OCI-LY3 (cell line): ENCODE measurements at regions not wholly inside any gene's neighbourhood (a gene's known extent, or its start where the extent isn't known, plus 50 kb on each side); places are given as distances from the start of the nearest gene placed in this dataset.

Experiments used
- H2AFZ ChIP-seq: fragments of 200-600, 300-600 bp; shearing (Covaris generic); 2 replicates; pipeline ENCODE4 v1.6.0; 2014; ENCODE audit warnings: antibody characterized with exemption, low read depth, low read length
- H3K27ac ChIP-seq: fragments of 200-600, 300-600 bp; sonication (generic); 2 replicates; pipeline ENCODE4 v1.5.1; 2014; ENCODE audit warnings: mild to moderate bottlenecking, low read length, moderate library complexity, mixed read lengths
- H3K27me3 ChIP-seq: fragments of 200-600, 300-600 bp; sonication (generic); 2 replicates; pipeline ENCODE4 v1.6.1; 2014; ENCODE audit warnings: low read depth, low read length, mixed read lengths
- H3K36me3 ChIP-seq: fragments of 200-600, 300-600 bp; sonication (generic); replicated peaks from 2 replicates; pipeline ENCODE3; 2014; ENCODE audit warnings: low read depth, low read length, mixed read lengths
- H3K4me1 ChIP-seq: fragments of 300-600, 200-600 bp; sonication (generic); 2 replicates; pipeline ENCODE4 v1.6.1; 2014; ENCODE audit warnings: low read length, mixed read lengths
- H3K4me2 ChIP-seq: fragments of 200-600, 300-600 bp; sonication (generic); 2 replicates; pipeline ENCODE4 v1.6.1; 2014; ENCODE audit warnings: low read length, mixed read lengths
- H3K4me3 ChIP-seq: fragments of 300-600, 200-600 bp; sonication (generic); 2 replicates; pipeline ENCODE4 v1.5.1; 2014; ENCODE audit warnings: antibody characterized with exemption, mild to moderate bottlenecking, low read length, moderate library complexity
- H3K79me2 ChIP-seq: fragments of 300-600, 200-600 bp; shearing (Covaris generic); 2 replicates; pipeline ENCODE4 v1.6.1; 2014; ENCODE audit warnings: mild to moderate bottlenecking, low read length, mixed read lengths
- H3K9ac ChIP-seq: fragments of 300-600, 200-600 bp; shearing (Covaris generic); 2 replicates; pipeline ENCODE4 v1.6.0; 2014; ENCODE audit warnings: mild to moderate bottlenecking, low read length, moderate library complexity
- H3K9me3 ChIP-seq: fragments of 200-600, 300-600 bp; shearing (Covaris generic); 2 replicates; pipeline ENCODE4 v1.6.1; 2014; ENCODE audit warnings: low read length, mixed read lengths; ENCODE audit not compliant: insufficient read depth
- H4K20me1 ChIP-seq: fragments of 200-600, 300-600 bp; sonication (generic); 2 replicates; pipeline ENCODE4 v1.6.1; 2016; ENCODE audit warnings: low read length, mixed read lengths; ENCODE audit not compliant: insufficient read depth
- EZH2phosphoT487 ChIP-seq: fragments of 200-600 bp; shearing (Covaris generic); IDR thresholded peaks from 2 replicates; pipeline ENCODE4 v1.6.1; 2018; ENCODE audit warnings: antibody characterized with exemption, mixed run types, low read depth
- TF ChIP-seq, protein P1 (sequence below): fragments of 200-600, 300-600 bp; sonication (generic); IDR thresholded peaks from 2 replicates; pipeline ENCODE4 v1.5.1; 2014; ENCODE audit warnings: antibody characterized with exemption, low read length, low read depth

DNA sequence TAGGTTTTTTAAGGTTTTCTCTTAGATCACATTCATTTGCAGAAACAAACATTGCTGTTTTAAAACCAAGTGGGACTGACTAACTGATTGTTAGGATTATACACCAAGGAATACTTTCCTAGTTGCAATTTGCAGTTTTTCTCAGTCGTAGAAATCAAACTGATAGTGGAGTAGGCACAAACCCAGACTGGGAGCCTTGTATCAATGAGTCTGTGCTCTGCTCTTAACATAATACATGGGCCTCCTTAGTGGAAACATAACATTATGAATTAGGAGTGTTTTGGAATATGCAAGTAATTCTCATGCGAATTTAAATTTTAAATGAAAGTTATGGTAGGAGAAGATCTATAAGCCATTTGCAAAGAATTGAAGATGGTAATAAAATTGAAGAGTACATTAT, 223.5 kb downstream of the CLCN4 start:
- Histone ChIP-seq H2AFZ (no peak overlapping the region), H3K4me2 (no peak overlapping the region), H3K4me1 (no peaks in the 10 kb centered on the region), H3K27me3 (no peaks in the 10 kb centered on the region), H3K4me3 (no peak overlapping the region), H3K9me3 (no peaks in the 10 kb centered on the region), H3K9ac (no peak overlapping the region), H4K20me1 (no peaks in the 10 kb centered on the region), H3K27ac (no peak overlapping the region), H3K79me2 (no peaks in the 10 kb centered on the region), H3K36me3 (no peaks in the 10 kb centered on the region)
- TF ChIP-seq EZH2phosphoT487 = no peak
- TF ChIP-seq, protein P1, sequence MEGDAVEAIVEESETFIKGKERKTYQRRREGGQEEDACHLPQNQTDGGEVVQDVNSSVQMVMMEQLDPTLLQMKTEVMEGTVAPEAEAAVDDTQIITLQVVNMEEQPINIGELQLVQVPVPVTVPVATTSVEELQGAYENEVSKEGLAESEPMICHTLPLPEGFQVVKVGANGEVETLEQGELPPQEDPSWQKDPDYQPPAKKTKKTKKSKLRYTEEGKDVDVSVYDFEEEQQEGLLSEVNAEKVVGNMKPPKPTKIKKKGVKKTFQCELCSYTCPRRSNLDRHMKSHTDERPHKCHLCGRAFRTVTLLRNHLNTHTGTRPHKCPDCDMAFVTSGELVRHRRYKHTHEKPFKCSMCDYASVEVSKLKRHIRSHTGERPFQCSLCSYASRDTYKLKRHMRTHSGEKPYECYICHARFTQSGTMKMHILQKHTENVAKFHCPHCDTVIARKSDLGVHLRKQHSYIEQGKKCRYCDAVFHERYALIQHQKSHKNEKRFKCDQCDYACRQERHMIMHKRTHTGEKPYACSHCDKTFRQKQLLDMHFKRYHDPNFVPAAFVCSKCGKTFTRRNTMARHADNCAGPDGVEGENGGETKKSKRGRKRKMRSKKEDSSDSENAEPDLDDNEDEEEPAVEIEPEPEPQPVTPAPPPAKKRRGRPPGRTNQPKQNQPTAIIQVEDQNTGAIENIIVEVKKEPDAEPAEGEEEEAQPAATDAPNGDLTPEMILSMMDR = no peak

GRCh38 chrX:10381193-10381592, 224.4 kb downstream of the CLCN4 start:
- H4K20me1 ChIP-seq = no peaks in the 10 kb centered on the region
- H3K4me1 ChIP-seq = no peaks in the 10 kb centered on the region
- no peak overlapping the region for H3K4me3 ChIP-seq
- no peak overlapping the region for H3K4me2 ChIP-seq
- no peaks in the 10 kb centered on the region for H3K36me3 ChIP-seq
- no peaks in the 10 kb centered on the region for H3K9me3 ChIP-seq
- H3K79me2 ChIP-seq = no peaks in the 10 kb centered on the region
- no peak overlapping the region for H2AFZ ChIP-seq
- no peak overlapping the region for H3K27ac ChIP-seq
- no peak overlapping the region for H3K9ac ChIP-seq
- TF ChIP-seq, protein P1 = no peak
- no peak for TF ChIP-seq EZH2phosphoT487
- no peaks in the 10 kb centered on the region for H3K27me3 ChIP-seq

DNA sequence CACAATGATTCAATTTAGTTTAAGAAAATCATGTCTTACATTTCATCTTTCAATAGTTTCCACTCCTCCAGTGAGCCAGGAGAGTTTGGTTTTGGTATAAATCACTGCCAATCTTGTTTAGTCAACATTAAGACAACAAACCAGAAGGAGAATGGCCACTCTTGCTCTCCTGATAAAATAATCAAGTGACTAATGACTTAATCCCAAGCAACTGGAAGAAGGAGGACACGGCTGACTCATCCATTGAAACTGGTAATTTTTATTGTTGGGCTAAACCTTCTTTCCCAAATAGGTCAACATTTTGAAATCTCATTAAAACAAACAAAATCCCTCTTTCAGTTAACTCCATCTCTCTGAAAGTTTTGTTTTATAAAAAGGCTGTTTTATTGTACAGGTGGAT, 230.2 kb downstream of the CLCN4 start:
- Histone ChIP-seq H3K4me3 (no peak overlapping the region), H3K4me1 (no peaks in the 10 kb centered on the region), H2AFZ (no peak overlapping the region), H3K36me3 (no peaks in the 10 kb centered on the region), H4K20me1 (no peaks in the 10 kb centered on the region), H3K9ac (no peak overlapping the region), H3K27ac (no peak overlapping the region), H3K4me2 (no peak overlapping the region), H3K79me2 (no peaks in the 10 kb centered on the region), H3K27me3 (no peaks in the 10 kb centered on the region), H3K9me3 (no peaks in the 10 kb centered on the region)
- TF ChIP-seq, protein P1 = no peak
- TF ChIP-seq EZH2phosphoT487 = no peak

- H4K20me1 ChIP-seq = no peaks in the 10 kb centered on the region
- no peaks in the 10 kb centered on the region for H3K9me3 ChIP-seq
- H3K36me3 ChIP-seq = no peaks in the 10 kb centered on the region
- H3K27me3 ChIP-seq = no peaks in the 10 kb centered on the region
- no peaks in the 10 kb centered on the region for H3K79me2 ChIP-seq
- no peak overlapping the region for H3K4me3 ChIP-seq
- H3K4me2 ChIP-seq = no peak overlapping the region
- TF ChIP-seq EZH2phosphoT487 = no peak
- TF ChIP-seq, protein P1 = no peak
- H3K4me1 ChIP-seq = no peaks in the 10 kb centered on the region
- H3K27ac ChIP-seq = no peak overlapping the region
- H2AFZ ChIP-seq = no peak overlapping the region
- no peak overlapping the region for H3K9ac ChIP-seq
These were observed 230.2 kb downstream of the MID1 start for GRCh38 chrX:10390187-10390586.
